ENCODE measurements at regions not wholly inside any gene's neighbourhood (a gene's known extent, or its start where the extent isn't known, plus 50 kb on each side); places are given as distances from the start of the nearest gene placed in this dataset.

- 40% methylated on average over 4 of the region's 4 CpGs for WGBS (ENCODE audit: insufficient coverage, insufficient replicate concordance, low lambda C conversion rate, missing lambda C conversion rate)
- RAD21 ChIA-PET (ENCODE audit: unreplicated experiment) = no interaction called here
- no peak overlapping the region for H3K27ac ChIP-seq (ENCODE audit: control insufficient read depth, insufficient read depth)
- CTCF ChIA-PET = no interaction called here
- DNase-seq (ENCODE audit: low read depth, low spot score) (no peak), FAIRE-seq (no peak), ATAC-seq (no peak)
- H3K9ac ChIP-seq (ENCODE audit: control insufficient read depth, insufficient read depth, low read length) = no peak overlapping the region
- BruUV-seq (replicated peaks) = no TSS peak
- no peaks in the 10 kb centered on the region for H3K36me3 ChIP-seq (ENCODE audit: control insufficient read depth in 2 of 2, insufficient read depth in 2 of 2, low read length in 1 of 2)
- no peaks in the 10 kb centered on the region for H3K4me1 ChIP-seq (ENCODE audit: control insufficient read depth, insufficient read depth, low read length)
- no peaks in the 10 kb centered on the region for H3K79me2 ChIP-seq (ENCODE audit: control insufficient read depth, insufficient read depth, low read length)
- no peak for TF ChIP-seq PBX3 (IDR thresholded peaks at IDR 0.05; ENCODE audit: insufficient replicate concordance, low read depth, low read length)
- no peak for TF ChIP-seq SREBF2 (IDR thresholded peaks at IDR 0.05; ENCODE audit: low read length)
- no peak for TF ChIP-seq MXI1 (IDR thresholded peaks at IDR 0.05; ENCODE audit: low read depth, low read length)
- no peak for TF ChIP-seq PKNOX1 (IDR thresholded peaks at IDR 0.05)
- no peak for TF ChIP-seq MYB (IDR thresholded peaks at IDR 0.05; ENCODE audit: borderline replicate concordance, low read depth, low read length)
- no peak for TF ChIP-seq ETV6 (conservative IDR thresholded peaks at IDR 0.05 in 1 of 2, IDR thresholded peaks at IDR 0.05 in 1 of 2; ENCODE audit: borderline replicate concordance in 1 of 2, low read depth in 1 of 2)
- no peak for TF ChIP-seq TCF7 (IDR thresholded peaks at IDR 0.05; ENCODE audit: borderline replicate concordance)
- TF ChIP-seq ZBTB33 (IDR thresholded peaks at IDR 0.05) = no peak
- no peak for TF ChIP-seq YBX1 (IDR thresholded peaks at IDR 0.05)
- no peak for TF ChIP-seq ZSCAN29 (IDR thresholded peaks at IDR 0.05)
- no peak for TF ChIP-seq DPF2 (IDR thresholded peaks at IDR 0.05)
- no peak for TF ChIP-seq KDM1A (IDR thresholded peaks at IDR 0.05; ENCODE audit: borderline replicate concordance)
- no peak for TF ChIP-seq RAD51 (IDR thresholded peaks at IDR 0.05)
- no peak for TF ChIP-seq MTA3 (IDR thresholded peaks at IDR 0.05; ENCODE audit: borderline replicate concordance, low read length)
- no peak for TF ChIP-seq ELK1 (IDR thresholded peaks at IDR 0.05; ENCODE audit: low read depth, low read length)
- no peak for TF ChIP-seq BCL3 (IDR thresholded peaks at IDR 0.05; ENCODE audit: borderline replicate concordance, insufficient read depth, low read depth, low read length, poor library complexity, severe bottlenecking)
- no peak for TF ChIP-seq SMAD1 (IDR thresholded peaks at IDR 0.05; ENCODE audit: low read depth, partially characterized antibody)
- no peak for TF ChIP-seq TCF12 (IDR thresholded peaks at IDR 0.05; ENCODE audit: low read depth, low read length)
- no peak overlapping the region for H2AFZ ChIP-seq (ENCODE audit: control insufficient read depth, low read depth, low read length)
- H4K20me1 ChIP-seq (ENCODE audit: control insufficient read depth, insufficient read depth) = no peaks in the 10 kb centered on the region
- POLR2A ChIA-PET = no interaction called here
- no peak overlapping the region for H3K4me2 ChIP-seq (ENCODE audit: control insufficient read depth, insufficient read depth)
- no peaks in the 10 kb centered on the region; a peak in 1 of 4 replicates for H3K27me3 ChIP-seq (replicated peaks in 1 of 2; ENCODE audit: control insufficient read depth in 2 of 2, insufficient read depth in 2 of 2, low read length in 1 of 2)
- in situ Hi-C loops (cut with MboI) (no loop called here), intact Hi-C loops (cut with micrococcal nuclease; ENCODE audit: unreplicated experiment) (no loop called here)
- H3K4me3 ChIP-seq = no peak overlapping the region
- SMC1A ChIA-PET (ENCODE audit: uncharacterized antibody, unreplicated experiment) = interaction anchor here (1.0 kb wide), 1 partner anchor 202 kb away, joined by 3 read pairs; no protein-coding TSS in a partner anchor
- H3K9me3 ChIP-seq (replicated peaks; ENCODE audit: control insufficient read depth, insufficient read depth, low read length) = no peaks in the 10 kb centered on the region; the same call in 2 of the 3 replicates
Observed at GRCh38 chr13:74230984-74231501, 96.8 kb upstream of the KLF12 start.
